ENCODE measurements at regions not wholly inside any gene's neighbourhood (a gene's known extent, or its start where the extent isn't known, plus 50 kb on each side); places are given as distances from the start of the nearest gene placed in this dataset.
"Not testable (repeated sequence)": the region's sequence is repeated elsewhere in the genome, so short reads cannot be mapped to it uniquely, and the experiment has no call there.

- not testable (repeated sequence) for H3K4me3 Mint-ChIP-seq; H3K36me3 Mint-ChIP-seq (ENCODE audit: low read depth); H3K4me1 Mint-ChIP-seq (ENCODE audit: low read depth); H3K27me3 Mint-ChIP-seq; H3K9me3 Mint-ChIP-seq; H3K27ac Mint-ChIP-seq
These were observed 676.4 kb upstream of the ZNF337 start for GRCh38 chr20:26373066-26373465.

GRCh38 chr20:26354511-26354910 lies 657.9 kb upstream of the ZNF337 start:
- no peaks in the 10 kb centered on the region for H3K27me3 Mint-ChIP-seq
- peaks cover 17% of the 10 kb centered on the region for H3K9me3 Mint-ChIP-seq
- H3K27ac Mint-ChIP-seq, result no peak overlapping the region
- peaks cover 13% of the 10 kb centered on the region for H3K36me3 Mint-ChIP-seq (ENCODE audit: low read depth)
- H3K4me1 Mint-ChIP-seq (ENCODE audit: low read depth), result peaks cover 27% of the 10 kb centered on the region
- no peak overlapping the region for H3K4me3 Mint-ChIP-seq

- Mint-ChIP-seq H3K9me3 (peaks cover 7% of the 10 kb centered on the region), H3K4me1 (ENCODE audit: low read depth) (peaks cover 48% of the 10 kb centered on the region), H3K27me3 (no peaks in the 10 kb centered on the region), H3K27ac (no peak overlapping the region), H3K4me3 (no peak overlapping the region), H3K36me3 (ENCODE audit: low read depth) (peaks cover 10% of the 10 kb centered on the region)
These were observed 650.7 kb upstream of the ZNF337 start for GRCh38 chr20:26347396-26347795.

GRCh38 chr20:26340460-26341065 lies 643.9 kb upstream of the ZNF337 start:
- not testable (repeated sequence) for H3K36me3 Mint-ChIP-seq (ENCODE audit: low read depth); H3K27me3 Mint-ChIP-seq; H3K9me3 Mint-ChIP-seq; H3K27ac Mint-ChIP-seq; H3K4me3 Mint-ChIP-seq
- peaks cover 61% of the 10 kb centered on the region for H3K4me1 Mint-ChIP-seq (ENCODE audit: low read depth)

- peaks cover 19% of the 10 kb centered on the region for H3K36me3 Mint-ChIP-seq (ENCODE audit: low read depth)
- H3K27me3 Mint-ChIP-seq, result no peaks in the 10 kb centered on the region
- peaks cover 8% of the 10 kb centered on the region for H3K9me3 Mint-ChIP-seq
- no peak overlapping the region for H3K4me3 Mint-ChIP-seq
- H3K4me1 Mint-ChIP-seq (ENCODE audit: low read depth), result peaks cover 33% of the 10 kb centered on the region
- H3K27ac Mint-ChIP-seq, result no peak overlapping the region
These were observed 627.5 kb upstream of the ZNF337 start for GRCh38 chr20:26324177-26324576.

- peaks cover 5% of the 10 kb centered on the region for H3K9me3 Mint-ChIP-seq
- no peaks in the 10 kb centered on the region for H3K27me3 Mint-ChIP-seq
- H3K27ac Mint-ChIP-seq, result no peak overlapping the region
- no peak overlapping the region for H3K4me3 Mint-ChIP-seq
- H3K36me3 Mint-ChIP-seq (ENCODE audit: low read depth), result peaks cover 22% of the 10 kb centered on the region
- peaks cover 39% of the 10 kb centered on the region for H3K4me1 Mint-ChIP-seq (ENCODE audit: low read depth)
These were observed 618.4 kb upstream of the ZNF337 start for GRCh38 chr20:26315054-26315453.

GRCh38 chr20:26309720-26310119 lies 613.1 kb upstream of the ZNF337 start:
- not testable (repeated sequence) for H3K27me3 Mint-ChIP-seq, H3K9me3 Mint-ChIP-seq
- Mint-ChIP-seq H3K4me3 (peak overlapping the region; percentile 23), H3K27ac (peak overlapping the region; percentile 63), H3K36me3 (ENCODE audit: low read depth) (peaks cover 37% of the 10 kb centered on the region), H3K4me1 (ENCODE audit: low read depth) (peaks cover 70% of the 10 kb centered on the region)

GRCh38 chr20:26308961-26309360 lies 612.3 kb upstream of the ZNF337 start:
- no peak overlapping the region for H3K4me3 Mint-ChIP-seq
- H3K36me3 Mint-ChIP-seq (ENCODE audit: low read depth), result peaks cover 37% of the 10 kb centered on the region
- peaks cover 9% of the 10 kb centered on the region for H3K9me3 Mint-ChIP-seq
- no peaks in the 10 kb centered on the region for H3K27me3 Mint-ChIP-seq
- H3K27ac Mint-ChIP-seq, result no peak overlapping the region
- H3K4me1 Mint-ChIP-seq (ENCODE audit: low read depth), result peaks cover 66% of the 10 kb centered on the region

- Mint-ChIP-seq H3K4me1 (ENCODE audit: low read depth) (peaks cover 30% of the 10 kb centered on the region), H3K27me3 (no peaks in the 10 kb centered on the region), H3K9me3 (peaks cover 5% of the 10 kb centered on the region), H3K27ac (no peak overlapping the region), H3K36me3 (ENCODE audit: low read depth) (peaks cover 8% of the 10 kb centered on the region), H3K4me3 (no peak overlapping the region)
These were observed 598.4 kb upstream of the ZNF337 start for GRCh38 chr20:26295006-26295405.

GRCh38 chr20:26288379-26289061 lies 591.9 kb upstream of the ZNF337 start:
- H3K27me3 Mint-ChIP-seq, result not testable (repeated sequence)
- H3K4me1 Mint-ChIP-seq (ENCODE audit: low read depth), result peaks cover 55% of the 10 kb centered on the region

GRCh38 chr20:26279238-26279637 lies 582.6 kb upstream of the ZNF337 start:
- peak overlapping the region; percentile 8 for H3K27ac Mint-ChIP-seq
- no peak overlapping the region for H3K4me3 Mint-ChIP-seq
- peaks cover 34% of the 10 kb centered on the region for H3K36me3 Mint-ChIP-seq (ENCODE audit: low read depth)
- peaks cover 63% of the 10 kb centered on the region for H3K4me1 Mint-ChIP-seq (ENCODE audit: low read depth)
- H3K27me3 Mint-ChIP-seq, result no peaks in the 10 kb centered on the region
- peaks cover 3% of the 10 kb centered on the region for H3K9me3 Mint-ChIP-seq

More at GRCh38 chr20:26288379-26289061, 591.9 kb upstream of the ZNF337 start:
- not testable (repeated sequence) for H3K36me3 Mint-ChIP-seq (ENCODE audit: low read depth); H3K9me3 Mint-ChIP-seq; H3K4me3 Mint-ChIP-seq; H3K27ac Mint-ChIP-seq

GRCh38 chr20:26277339-26277738 lies 580.7 kb upstream of the ZNF337 start:
- peaks cover 3% of the 10 kb centered on the region for H3K9me3 Mint-ChIP-seq
- no peak overlapping the region for H3K27ac Mint-ChIP-seq

GRCh38 chr20:26276554-26277210 lies 580.0 kb upstream of the ZNF337 start:
- Mint-ChIP-seq H3K4me3 (no peak overlapping the region), H3K36me3 (ENCODE audit: low read depth) (peaks cover 29% of the 10 kb centered on the region)

More at GRCh38 chr20:26277339-26277738, 580.7 kb upstream of the ZNF337 start:
- Mint-ChIP-seq H3K4me1 (ENCODE audit: low read depth) (peaks cover 45% of the 10 kb centered on the region), H3K27me3 (no peaks in the 10 kb centered on the region), H3K4me3 (no peak overlapping the region), H3K36me3 (ENCODE audit: low read depth) (peaks cover 30% of the 10 kb centered on the region)

GRCh38 chr20:26268762-26269161 lies 572.1 kb upstream of the ZNF337 start:
- H3K4me1 Mint-ChIP-seq (ENCODE audit: low read depth); H3K27me3 Mint-ChIP-seq; H3K4me3 Mint-ChIP-seq; H3K36me3 Mint-ChIP-seq (ENCODE audit: low read depth); H3K9me3 Mint-ChIP-seq; H3K27ac Mint-ChIP-seq: not testable (repeated sequence)

More at GRCh38 chr20:26276554-26277210, 580.0 kb upstream of the ZNF337 start:
- Mint-ChIP-seq H3K9me3 (peaks cover 3% of the 10 kb centered on the region), H3K27me3 (no peaks in the 10 kb centered on the region), H3K27ac (no peak overlapping the region), H3K4me1 (ENCODE audit: low read depth) (peaks cover 39% of the 10 kb centered on the region)

GRCh38 chr20:26260925-26261324 lies 564.3 kb upstream of the ZNF337 start:
- H3K36me3 Mint-ChIP-seq (ENCODE audit: low read depth); H3K27ac Mint-ChIP-seq; H3K27me3 Mint-ChIP-seq; H3K4me3 Mint-ChIP-seq; H3K9me3 Mint-ChIP-seq; H3K4me1 Mint-ChIP-seq (ENCODE audit: low read depth): not testable (repeated sequence)

Data from stimulated activated naive CD8-positive, alpha-beta T cell treated with anti-CD3 and anti-CD28 coated beads, Interleukin-15, Interleukin-2, amounts not matched to agents 100 ng/mL and 50 ng/mL, for 24 hours (primary cell).